Activated CD8-positive, alpha-beta T cell treated with anti-CD3 and anti-CD28 coated beads for 36 hours (primary cell): ENCODE measurements at regions not wholly inside any gene's neighbourhood (a gene's known extent, or its start where the extent isn't known, plus 50 kb on each side); places are given as distances from the start of the nearest gene placed in this dataset.
"Not testable (repeated sequence)": the region's sequence is repeated elsewhere in the genome, so short reads cannot be mapped to it uniquely, and the experiment has no call there.

Experiments used
- ATAC-seq: fragments of 200-7000 bp; cut with Tn5 transposase; one replicate; pipeline ENCODE4 v1.10.0; 2021; ENCODE audit warnings: mild to moderate bottlenecking, moderate library complexity
- CTCF ChIA-PET: fragments of 350-600 bp; sonication (Branson Sonifier 250); formaldehyde crosslinking; loops from one replicate; lab custom pipeline; 2021; ENCODE audit warnings: antibody characterized with exemption; lab: Charles Lee
- POLR2A ChIA-PET: fragments of 350-600 bp; sonication (Branson Sonifier 250); formaldehyde crosslinking; loops from one replicate; lab custom pipeline; 2021; ENCODE audit warnings: antibody characterized with exemption; lab: Charles Lee
- DNase-seq: peaks from one replicate; pipeline ENCODE4 v3.0.0-alpha.2; 2020
- H3K27ac Mint-ChIP-seq: one replicate; pipeline ENCODE4 v1.8.0; 2021; ENCODE audit warnings: mild to moderate bottlenecking, mixed read lengths
- H3K27me3 Mint-ChIP-seq: one replicate; pipeline ENCODE4 v1.8.0; 2021; ENCODE audit warnings: mixed read lengths
- H3K36me3 Mint-ChIP-seq: one replicate; pipeline ENCODE4 v1.8.0; 2021; ENCODE audit warnings: low read depth, mixed read lengths
- H3K4me1 Mint-ChIP-seq: one replicate; pipeline ENCODE4 v1.8.0; 2021; ENCODE audit warnings: low read depth, mixed read lengths
- H3K4me3 Mint-ChIP-seq: one replicate; pipeline ENCODE4 v1.8.0; 2021; ENCODE audit warnings: mild to moderate bottlenecking, moderate library complexity, mixed read lengths
- H3K9me3 Mint-ChIP-seq: one replicate; pipeline ENCODE4 v1.8.0; 2021; ENCODE audit warnings: mixed read lengths
- CTCF ChIP-seq: fragments of 200-600 bp; IDR thresholded peaks from one replicate; pipeline ENCODE4 v1.8.0; 2022; ENCODE audit warnings: antibody characterized with exemption, mild to moderate bottlenecking
- intact Hi-C: fragments of 100-400 bp; cut with micrococcal nuclease; formaldehyde crosslinking; loops from one replicate; pipeline ENCODE4 v1.10.0; 2022

- Mint-ChIP-seq H3K4me1 (no peaks in the 10 kb centered on the region), H3K27ac (no peak overlapping the region), H3K27me3 (peaks cover 28% of the 10 kb centered on the region), H3K9me3 (peaks cover 7% of the 10 kb centered on the region), H3K4me3 (no peak overlapping the region), H3K36me3 (no peaks in the 10 kb centered on the region)
- no peak for ATAC-seq
- intact Hi-C loops: no loop called here
- no peak for TF ChIP-seq CTCF
- ChIA-PET CTCF (no interaction called here), POLR2A (no interaction called here)
- DNase-seq: no peak
These were observed 159.1 kb upstream of the FOXF1 start for GRCh38 chr16:86351041-86351784.

GRCh38 chr16:86351785-86352139 lies 158.6 kb upstream of the FOXF1 start:
- H3K4me3 Mint-ChIP-seq, intact Hi-C loops: not testable (repeated sequence)

GRCh38 chr16:86353148-86353547 lies 157.2 kb upstream of the FOXF1 start:
- H3K9me3 Mint-ChIP-seq: peaks cover 8% of the 10 kb centered on the region
- H3K27me3 Mint-ChIP-seq: peaks cover 23% of the 10 kb centered on the region
- no peak overlapping the region for H3K27ac Mint-ChIP-seq
- H3K4me1 Mint-ChIP-seq: no peaks in the 10 kb centered on the region
- no peak overlapping the region for H3K4me3 Mint-ChIP-seq
- H3K36me3 Mint-ChIP-seq: no peaks in the 10 kb centered on the region
- no peak for TF ChIP-seq CTCF
- DNase-seq (no peak), ATAC-seq (no peak)
- POLR2A ChIA-PET: no interaction called here
- CTCF ChIA-PET: no interaction called here
- intact Hi-C loops: no loop called here

More at GRCh38 chr16:86351785-86352139, 158.6 kb upstream of the FOXF1 start:
- CTCF ChIA-PET, H3K9me3 Mint-ChIP-seq, DNase-seq, H3K4me1 Mint-ChIP-seq, ATAC-seq, H3K36me3 Mint-ChIP-seq, POLR2A ChIA-PET, H3K27ac Mint-ChIP-seq: not testable (repeated sequence)
- H3K27me3 Mint-ChIP-seq: peaks cover 26% of the 10 kb centered on the region

- ATAC-seq: no peak
- intact Hi-C loops: no loop called here
- H3K27me3 Mint-ChIP-seq: peaks cover 26% of the 10 kb centered on the region
- DNase-seq: no peak
- ChIA-PET CTCF (no interaction called here), POLR2A (no interaction called here)
- peaks cover 8% of the 10 kb centered on the region for H3K9me3 Mint-ChIP-seq
- no peaks in the 10 kb centered on the region for H3K36me3 Mint-ChIP-seq
- TF ChIP-seq CTCF: no peak
- H3K27ac Mint-ChIP-seq: no peak overlapping the region
- no peaks in the 10 kb centered on the region for H3K4me1 Mint-ChIP-seq
- H3K4me3 Mint-ChIP-seq: no peak overlapping the region
These were observed 156.4 kb upstream of the FOXF1 start for GRCh38 chr16:86353948-86354347.

- ChIA-PET POLR2A (no interaction called here), CTCF (no interaction called here)
- no peaks in the 10 kb centered on the region for H3K36me3 Mint-ChIP-seq
- ATAC-seq: no peak
- intact Hi-C loops: no loop called here
- no peak overlapping the region for H3K4me3 Mint-ChIP-seq
- H3K9me3 Mint-ChIP-seq: peaks cover 8% of the 10 kb centered on the region
- no peak for DNase-seq
- TF ChIP-seq CTCF: no peak
- H3K4me1 Mint-ChIP-seq: no peaks in the 10 kb centered on the region
- peaks cover 22% of the 10 kb centered on the region for H3K27me3 Mint-ChIP-seq
- no peak overlapping the region for H3K27ac Mint-ChIP-seq
These were observed 155.4 kb upstream of the FOXF1 start for GRCh38 chr16:86354641-86355513.
